VCaP (cell line): ENCODE measurements at regions not wholly inside any gene's neighbourhood (a gene's known extent, or its start where the extent isn't known, plus 50 kb on each side); places are given as distances from the start of the nearest gene placed in this dataset.
"Not testable (repeated sequence)": the region's sequence is repeated elsewhere in the genome, so short reads cannot be mapped to it uniquely, and the experiment has no call there.

Source experiments
- H3K27ac ChIP-seq: fragments of 450-650 bp; 2 replicates; pipeline ENCODE4 v1.5.1; 2017

DNA sequence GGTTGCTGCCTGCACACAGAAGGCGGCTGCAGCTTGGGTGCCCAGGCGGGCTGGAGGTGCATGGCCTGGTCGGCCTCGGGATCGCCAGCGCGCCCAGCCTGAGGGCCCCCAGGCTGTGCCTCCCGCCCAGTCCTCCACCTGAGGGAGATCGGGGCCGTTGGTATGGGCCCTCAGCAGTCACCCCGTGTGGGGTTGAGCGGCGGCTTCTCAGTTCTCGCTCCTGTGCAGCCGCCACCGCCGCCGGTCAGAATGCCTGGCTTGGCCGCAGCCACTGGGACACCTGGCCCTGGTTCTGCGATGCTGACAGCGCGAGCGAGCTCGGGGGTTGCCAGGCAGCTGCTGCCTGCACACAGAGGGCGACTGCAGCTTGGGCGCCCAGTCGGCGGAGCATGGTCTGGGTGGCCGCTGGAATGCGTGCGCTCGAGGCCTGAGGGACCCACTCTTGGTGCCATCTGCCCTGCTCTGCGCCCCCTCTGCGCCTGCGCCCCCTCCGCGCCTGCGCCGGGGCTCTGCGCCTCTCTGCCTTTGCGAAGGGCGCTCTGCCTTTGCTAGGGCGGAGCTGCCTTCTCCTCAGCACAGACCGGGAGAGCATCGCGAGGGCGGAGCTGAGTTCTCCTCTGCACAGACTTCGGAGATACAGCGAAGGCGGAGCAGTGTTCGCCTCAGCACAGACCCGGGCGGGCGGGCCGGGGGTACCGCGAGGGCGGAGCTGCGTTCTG, 84.6 kb upstream of the ZNG1F start:
- peak overlapping the region; percentile 71 for H3K27ac ChIP-seq

GRCh38 chr9:41272879-41273548, 83.9 kb upstream of the ZNG1F start:
- peak overlapping the region; percentile 71 for H3K27ac ChIP-seq

DNA sequence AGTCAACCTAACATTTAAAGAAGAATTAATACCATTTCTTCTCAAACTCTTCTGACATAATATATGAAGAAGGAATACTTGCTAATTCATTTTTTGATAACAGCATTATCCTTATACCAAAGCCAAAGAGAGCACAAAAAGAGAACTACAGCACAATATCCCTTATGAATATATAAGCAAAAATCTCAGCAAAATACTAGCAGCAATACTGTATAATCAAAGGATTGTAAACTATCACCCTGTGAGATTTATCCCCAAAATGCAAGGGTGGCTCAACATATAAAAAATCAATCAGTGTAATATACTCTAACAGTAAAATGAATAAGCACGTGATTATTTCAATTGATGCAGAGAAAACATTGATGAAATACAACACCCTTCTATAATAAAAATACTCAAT, 81.9 kb upstream of the ZNG1F start:
- H3K27ac ChIP-seq = not testable (repeated sequence)

DNA sequence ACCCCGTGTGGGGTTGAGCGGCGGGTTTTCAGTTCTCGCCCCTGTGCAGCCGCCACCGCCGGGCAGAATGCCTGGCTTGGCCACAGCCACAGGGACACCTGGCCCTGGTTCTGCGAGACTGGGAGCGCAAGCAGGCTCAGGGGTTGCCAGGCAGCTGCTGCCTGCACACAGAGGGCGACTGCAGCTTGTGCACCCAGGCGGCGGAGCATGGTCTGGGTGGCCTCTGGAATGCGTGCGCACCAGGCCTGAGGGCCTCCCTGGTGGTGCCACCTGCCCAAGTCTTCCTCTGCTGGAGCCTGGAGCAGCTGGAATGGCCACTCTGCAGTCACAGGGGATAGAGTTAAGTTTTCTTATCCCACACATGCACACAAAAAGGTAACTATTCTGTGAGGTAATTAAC, 80.4 kb upstream of the ZNG1F start:
- not testable (repeated sequence) for H3K27ac ChIP-seq

DNA sequence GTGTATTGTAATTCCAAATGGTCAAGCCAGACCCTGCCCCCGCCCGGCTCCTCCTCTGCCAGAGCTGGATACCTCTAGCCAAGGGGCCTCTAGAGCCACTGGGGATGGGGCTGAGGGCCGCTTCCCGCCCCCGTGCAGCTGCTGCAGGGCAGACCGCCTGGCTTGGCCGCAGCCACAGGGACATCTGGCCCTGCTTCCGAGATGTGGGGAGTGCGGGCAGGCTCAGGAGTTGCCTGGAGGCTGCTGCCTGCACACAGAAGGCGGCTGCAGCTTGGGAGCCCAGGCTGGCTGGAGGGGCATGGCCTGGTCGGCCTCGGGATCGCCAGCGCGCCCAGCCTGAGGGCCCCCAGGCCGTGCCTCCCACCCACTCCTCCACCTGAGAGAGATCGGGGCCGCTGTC, 79.9 kb upstream of the ZNG1F start:
- H3K27ac ChIP-seq = not testable (repeated sequence)

DNA sequence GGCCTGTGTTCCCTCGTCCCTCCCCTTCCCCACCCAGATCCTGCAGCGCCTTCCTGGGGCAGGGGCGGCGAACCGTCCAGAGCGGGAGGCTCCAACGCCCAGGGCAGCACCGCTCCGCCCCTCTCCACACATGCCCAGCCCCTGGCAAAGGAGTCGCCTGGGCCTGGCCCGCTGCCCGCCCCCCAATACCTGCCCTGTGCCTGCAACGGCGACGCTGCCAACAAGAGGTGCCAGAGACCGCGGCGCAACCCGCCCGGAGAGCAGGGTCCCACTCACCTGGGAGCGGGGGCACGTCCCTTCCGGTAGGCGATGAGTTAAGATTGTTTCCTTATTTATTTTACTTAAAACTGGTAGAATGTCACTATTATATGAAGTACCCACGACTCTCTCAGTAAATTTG, 77.5 kb upstream of the ZNG1F start:
- not testable (repeated sequence) for H3K27ac ChIP-seq

DNA sequence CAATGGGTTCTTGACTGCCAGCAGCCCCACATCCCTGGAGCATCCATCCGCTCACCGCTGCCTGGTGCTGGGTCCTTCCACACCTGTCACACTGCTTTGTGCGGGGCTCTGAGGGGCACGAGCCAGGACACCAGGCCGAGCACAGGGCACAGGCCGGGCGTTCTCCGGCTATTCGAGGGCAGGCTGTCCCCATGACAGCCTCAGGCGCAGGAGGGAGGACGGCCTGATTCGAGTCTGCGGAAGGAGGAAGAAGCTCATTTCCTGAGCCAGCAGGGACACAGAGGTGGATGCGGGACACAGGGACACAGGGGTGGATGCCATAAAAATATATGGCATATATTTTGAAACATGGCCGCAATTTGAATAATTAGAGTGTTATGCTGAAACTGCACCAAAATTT, 76.9 kb upstream of the ZNG1F start:
- not testable (repeated sequence) for H3K27ac ChIP-seq

- H3K27ac ChIP-seq = not testable (repeated sequence)
These were observed 62.9 kb upstream of the ZNG1F start for GRCh38 chr9:41251973-41252372.

DNA sequence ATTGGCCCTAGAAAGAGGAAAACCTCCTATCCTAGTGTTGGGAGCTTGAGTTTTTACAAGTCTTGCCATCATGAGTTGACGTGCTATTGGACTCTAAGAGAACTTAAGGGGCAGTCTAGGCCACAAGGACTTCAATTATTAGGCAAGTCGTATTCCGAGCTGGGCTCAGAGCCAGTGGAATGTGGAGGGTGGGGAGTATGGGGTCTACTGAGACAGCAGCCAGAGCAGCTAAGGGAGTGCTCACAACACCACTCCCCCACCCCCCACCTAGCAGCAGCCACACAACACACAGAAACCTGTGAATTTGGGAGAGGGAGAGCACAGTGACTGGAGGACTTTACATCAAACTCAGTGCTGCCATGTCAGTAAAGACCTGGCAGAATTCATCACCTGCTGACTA, 62.0 kb upstream of the ZNG1F start:
- H3K27ac ChIP-seq = not testable (repeated sequence)

DNA sequence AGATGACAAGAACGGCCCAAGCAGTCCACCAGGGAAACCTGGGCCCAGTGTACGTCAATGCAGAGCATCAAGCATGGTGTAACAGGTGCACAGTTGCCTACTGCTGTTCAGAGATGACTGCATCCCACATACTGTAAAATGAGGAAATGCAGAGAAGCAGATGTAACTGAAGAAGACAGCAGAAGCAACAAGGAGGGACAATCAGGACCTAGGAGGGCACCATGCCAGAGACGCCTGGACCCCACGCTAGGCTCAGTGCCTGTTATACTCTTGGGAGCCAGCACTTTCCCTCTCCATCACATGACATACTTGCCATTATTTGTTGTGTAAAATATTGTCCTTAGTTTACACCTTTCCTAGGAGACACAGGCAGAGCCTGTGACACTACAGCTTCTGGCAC, 57.6 kb upstream of the ZNG1F start:
- H3K27ac ChIP-seq = not testable (repeated sequence)
